ENCODE measurements at regions not wholly inside any gene's neighbourhood (a gene's known extent, or its start where the extent isn't known, plus 50 kb on each side); places are given as distances from the start of the nearest gene placed in this dataset.
"Not testable (repeated sequence)": the region's sequence is repeated elsewhere in the genome, so short reads cannot be mapped to it uniquely, and the experiment has no call there.

- Histone ChIP-seq H3K27me3 (no peaks in the 10 kb centered on the region), H3K36me3 (no peaks in the 10 kb centered on the region), H3K4me1 (peaks cover 0 to 2% (median 0%) of the 10 kb centered on the region in 3 donors), H3K4me3 (no peak overlapping the region), H3K9me3 (no peaks in the 10 kb centered on the region), H3K27ac (no peak overlapping the region)
- no peak for DNase-seq
- no peak for ATAC-seq
- TF ChIP-seq CTCF (IDR thresholded peaks at IDR 0.05): no peak
- WGBS, 2 donors: 39 to 46% methylated on average over 1 of the region's 1 CpG
- intact Hi-C loops (cut with DNase I): no loop called here
- no peak for FAIRE-seq
Observed at GRCh38 chr5:50320131-50320749, 120.8 kb downstream of the EMB start.

DNA sequence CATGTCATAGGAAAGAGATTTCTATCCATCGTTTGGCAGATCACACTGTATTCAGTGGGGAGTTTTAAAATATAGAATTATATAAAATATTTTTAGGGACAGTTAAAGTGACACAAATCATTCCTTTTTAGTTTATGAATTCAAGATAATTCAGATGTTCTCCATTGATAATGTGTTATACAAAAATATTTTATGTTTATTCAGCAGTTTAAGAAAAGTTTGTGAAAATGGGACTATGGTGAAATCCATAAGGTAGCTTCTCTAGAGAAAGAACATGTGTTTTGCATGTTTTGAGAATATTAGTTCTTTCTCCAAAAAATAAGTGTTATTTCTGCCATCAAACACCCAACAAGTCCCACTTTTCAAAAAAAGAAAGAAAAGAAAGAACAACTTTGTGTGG, 122.9 kb downstream of the EMB start:
- intact Hi-C loops (cut with DNase I): no loop called here
- DNase-seq: no peak
- Histone ChIP-seq H3K36me3 (no peaks in the 10 kb centered on the region), H3K4me1 (no peaks in the 10 kb centered on the region), H3K27me3 (no peaks in the 10 kb centered on the region), H3K9me3 (no peaks in the 10 kb centered on the region), H3K27ac (no peak overlapping the region), H3K4me3 (no peak overlapping the region)
- ATAC-seq: no peak
- 31 to 43% methylated on average over 1 of the region's 1 CpG for WGBS, 2 donors
- FAIRE-seq: no peak
- TF ChIP-seq CTCF (IDR thresholded peaks at IDR 0.05): no peak

- H3K4me1 ChIP-seq; H3K4me3 ChIP-seq; intact Hi-C loops (cut with DNase I); H3K27me3 ChIP-seq; H3K9me3 ChIP-seq; ATAC-seq; DNase-seq; H3K27ac ChIP-seq; FAIRE-seq; H3K36me3 ChIP-seq: not testable (repeated sequence)
- WGBS, 2 donors: 66% methylated on average over 4 of the region's 4 CpGs
Observed at GRCh38 chr5:50306488-50306887, 134.6 kb downstream of the EMB start.

- 63 to 71% methylated on average over 3 of the region's 3 CpGs for whole genome bisulfite sequencing, 2 donors
- TF ChIP-seq CTCF (IDR thresholded peaks at IDR 0.05): no peak
- FAIRE-seq (no peak), DNase-seq (no peak), ATAC-seq (peak in 1 of 4 donors; percentile 39)
- Histone ChIP-seq H3K4me1 (no peaks in the 10 kb centered on the region), H3K9me3 (no peaks in the 10 kb centered on the region), H3K27ac (no peak overlapping the region), H3K4me3 (no peak overlapping the region), H3K27me3 (no peaks in the 10 kb centered on the region), H3K36me3 (no peaks in the 10 kb centered on the region)
- intact Hi-C loops (cut with DNase I): no loop called here
Observed at GRCh38 chr5:50302815-50303490, 138.1 kb downstream of the EMB start.

DNA sequence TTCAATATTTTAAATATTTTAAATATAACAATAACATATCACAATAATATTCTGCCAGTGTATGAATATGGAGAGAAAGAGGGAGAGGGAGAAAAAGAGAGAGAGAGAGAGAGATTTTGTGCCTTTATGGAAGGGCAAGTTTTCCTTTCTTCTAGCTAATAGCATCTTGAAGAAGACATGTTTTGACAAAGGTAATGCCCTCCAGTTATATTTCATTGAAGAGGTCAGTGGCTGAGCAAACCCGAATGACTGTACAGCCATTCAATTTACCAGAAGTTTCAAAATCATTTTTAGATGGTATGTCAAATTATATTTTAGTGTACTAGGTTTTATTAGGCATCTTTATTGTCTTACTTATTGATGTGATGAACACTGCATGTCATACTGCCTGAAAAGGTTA, 139.3 kb downstream of the EMB start:
- WGBS, 2 donors: 16 to 27% methylated on average over 1 of the region's 1 CpG
- intact Hi-C loops (cut with DNase I): no loop called here
- no peaks in the 10 kb centered on the region for H3K36me3 ChIP-seq
- ATAC-seq: no peak
- H3K4me3 ChIP-seq: no peak overlapping the region
- H3K4me1 ChIP-seq: no peaks in the 10 kb centered on the region
- no peaks in the 10 kb centered on the region for H3K9me3 ChIP-seq
- DNase-seq: no peak
- no peaks in the 10 kb centered on the region for H3K27me3 ChIP-seq
- FAIRE-seq: no peak
- no peak overlapping the region for H3K27ac ChIP-seq
- TF ChIP-seq CTCF (IDR thresholded peaks at IDR 0.05): no peak
